ENCODE measurements at regions not wholly inside any gene's neighbourhood (a gene's known extent, or its start where the extent isn't known, plus 50 kb on each side); places are given as distances from the start of the nearest gene placed in this dataset.

- TF ChIP-seq CTCF (conservative IDR thresholded peaks at IDR 0.05) (no peak), EZH2 (IDR thresholded peaks at IDR 0.05; ENCODE audit: low read depth) (no peak)
These were observed 221.2 kb downstream of the ADRA2A start for GRCh38 chr10:111298031-111298430.
